Endodermal cell (in vitro differentiated cells): ENCODE measurements at regions not wholly inside any gene's neighbourhood (a gene's known extent, or its start where the extent isn't known, plus 50 kb on each side); places are given as distances from the start of the nearest gene placed in this dataset.

Experiments used
- DNase-seq: peaks from one replicate; pipeline ENCODE4 v3.0.0-alpha.2; 2017
- H3K27ac ChIP-seq: 2 replicates; pipeline ENCODE4 v1.5.1; 2013; ENCODE audit warnings: mild to moderate bottlenecking, low read depth, low read length, moderate library complexity
- H3K27me3 ChIP-seq: 2 replicates; pipeline ENCODE4 v1.6.1; 2013; ENCODE audit warnings: mild to moderate bottlenecking, low read length, moderate library complexity; ENCODE audit not compliant: insufficient read depth, control insufficient read depth, poor library complexity, severe bottlenecking
- H3K36me3 ChIP-seq: 2 replicates; pipeline ENCODE4 v1.7.0; 2013; ENCODE audit warnings: mild to moderate bottlenecking, low read length, moderate library complexity; ENCODE audit not compliant: control insufficient read depth, insufficient read depth
- H3K4me1 ChIP-seq: one replicate; pipeline ENCODE4 v1.7.0; 2013; ENCODE audit warnings: low read length; ENCODE audit not compliant: control insufficient read depth, insufficient read depth
- H3K4me3 ChIP-seq: 2 replicates; pipeline ENCODE4 v1.5.1; 2013; ENCODE audit warnings: mild to moderate bottlenecking, low read length, moderate library complexity
- H3K9ac ChIP-seq: 2 replicates; pipeline ENCODE4 v1.6.1; 2013; ENCODE audit warnings: mild to moderate bottlenecking, low read length, moderate library complexity; ENCODE audit not compliant: poor library complexity, severe bottlenecking; ENCODE audit errors: extremely low read depth
- H3K9me3 ChIP-seq: 2 replicates; pipeline ENCODE4 v1.6.1; 2013; ENCODE audit warnings: mild to moderate bottlenecking, low read length, moderate library complexity; ENCODE audit not compliant: control insufficient read depth
- H3K27ac Mint-ChIP-seq: 2 replicates; pipeline ENCODE4 v1.8.0; 2020; ENCODE audit warnings: mixed read lengths
- H3K27me3 Mint-ChIP-seq: 2 replicates; pipeline ENCODE4 v1.8.0; 2021; ENCODE audit warnings: mild to moderate bottlenecking, mixed read lengths; ENCODE audit not compliant: insufficient read depth
- H3K36me3 Mint-ChIP-seq: 2 replicates; pipeline ENCODE4 v1.8.0; 2020; ENCODE audit warnings: low read depth, mixed read lengths
- H3K4me1 Mint-ChIP-seq: 2 replicates; pipeline ENCODE4 v1.8.0; 2020; ENCODE audit warnings: mixed read lengths
- H3K4me3 Mint-ChIP-seq: 2 replicates; pipeline ENCODE4 v1.8.0; 2020; ENCODE audit warnings: mild to moderate bottlenecking, moderate library complexity, mixed read lengths
- H3K9me3 Mint-ChIP-seq: 2 replicates; pipeline ENCODE4 v1.8.0; 2020; ENCODE audit warnings: mild to moderate bottlenecking, mixed read lengths
- WGBS, 2 experiments: methylation state at CpG; one replicate each; pipeline versions ENCODE4 v1.1.5 to v1.1.7; 2013; ENCODE audit warnings: missing lambda C conversion rate in 2 of 2, mixed read lengths in 1 of 2; ENCODE audit not compliant: insufficient coverage in 1 of 2, insufficient read length in 1 of 2; 5-methylcytosine and 5-hydroxymethylcytosine counted together
- TF ChIP-seq, protein P1 (sequence below): fragments of 200-600 bp; sonication (generic); conservative IDR thresholded peaks from 2 replicates; pipeline ENCODE4 v1.5.0; 2021; ENCODE audit warnings: antibody characterized with exemption, mild to moderate bottlenecking

- Mint-ChIP-seq H3K27ac (no peak overlapping the region), H3K36me3 (no peaks in the 10 kb centered on the region), H3K4me1 (no peaks in the 10 kb centered on the region), H3K4me3 (no peak overlapping the region), H3K27me3 (no peaks in the 10 kb centered on the region), H3K9me3 (peaks cover 6% of the 10 kb centered on the region)
- no peak overlapping the region for H3K27ac ChIP-seq
- no peaks in the 10 kb centered on the region for H3K9me3 ChIP-seq
- WGBS, 2 experiments, result 100% methylated on average over 1 of the region's 1 CpG
- no peak overlapping the region for H3K9ac ChIP-seq
- no peak overlapping the region for H3K4me3 ChIP-seq
- H3K4me1 ChIP-seq, result no peaks in the 10 kb centered on the region
- TF ChIP-seq, protein P1, sequence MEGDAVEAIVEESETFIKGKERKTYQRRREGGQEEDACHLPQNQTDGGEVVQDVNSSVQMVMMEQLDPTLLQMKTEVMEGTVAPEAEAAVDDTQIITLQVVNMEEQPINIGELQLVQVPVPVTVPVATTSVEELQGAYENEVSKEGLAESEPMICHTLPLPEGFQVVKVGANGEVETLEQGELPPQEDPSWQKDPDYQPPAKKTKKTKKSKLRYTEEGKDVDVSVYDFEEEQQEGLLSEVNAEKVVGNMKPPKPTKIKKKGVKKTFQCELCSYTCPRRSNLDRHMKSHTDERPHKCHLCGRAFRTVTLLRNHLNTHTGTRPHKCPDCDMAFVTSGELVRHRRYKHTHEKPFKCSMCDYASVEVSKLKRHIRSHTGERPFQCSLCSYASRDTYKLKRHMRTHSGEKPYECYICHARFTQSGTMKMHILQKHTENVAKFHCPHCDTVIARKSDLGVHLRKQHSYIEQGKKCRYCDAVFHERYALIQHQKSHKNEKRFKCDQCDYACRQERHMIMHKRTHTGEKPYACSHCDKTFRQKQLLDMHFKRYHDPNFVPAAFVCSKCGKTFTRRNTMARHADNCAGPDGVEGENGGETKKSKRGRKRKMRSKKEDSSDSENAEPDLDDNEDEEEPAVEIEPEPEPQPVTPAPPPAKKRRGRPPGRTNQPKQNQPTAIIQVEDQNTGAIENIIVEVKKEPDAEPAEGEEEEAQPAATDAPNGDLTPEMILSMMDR, result no peak
- H3K36me3 ChIP-seq, result no peaks in the 10 kb centered on the region
- no peaks in the 10 kb centered on the region for H3K27me3 ChIP-seq
- DNase-seq, result no peak
Observed at GRCh38 chr7:124462249-124462648, 303.3 kb downstream of the GPR37 start.

- TF ChIP-seq, protein P1, result no peak
- WGBS, 2 experiments, result 88% methylated on average over 2 of the region's 2 CpGs; no CpG with 5 or more reads in 1 of the 2 experiments
- Histone ChIP-seq H3K36me3 (no peaks in the 10 kb centered on the region), H3K27me3 (no peaks in the 10 kb centered on the region), H3K9ac (no peak overlapping the region), H3K4me1 (no peaks in the 10 kb centered on the region), H3K27ac (no peak overlapping the region), H3K9me3 (no peaks in the 10 kb centered on the region), H3K4me3 (no peak overlapping the region)
- no peaks in the 10 kb centered on the region for H3K4me1 Mint-ChIP-seq
- no peaks in the 10 kb centered on the region for H3K27me3 Mint-ChIP-seq
- no peak for DNase-seq
- H3K4me3 Mint-ChIP-seq, result no peak overlapping the region
- H3K27ac Mint-ChIP-seq, result no peak overlapping the region
- H3K9me3 Mint-ChIP-seq, result no peaks in the 10 kb centered on the region
- H3K36me3 Mint-ChIP-seq, result no peaks in the 10 kb centered on the region
Observed at GRCh38 chr7:124460555-124460954, 305.0 kb downstream of the GPR37 start.

- no peak overlapping the region for H3K4me3 Mint-ChIP-seq
- no peaks in the 10 kb centered on the region for H3K4me1 Mint-ChIP-seq
- TF ChIP-seq, protein P1, result no peak
- no peaks in the 10 kb centered on the region for H3K9me3 ChIP-seq
- H3K27ac ChIP-seq, result no peak overlapping the region
- H3K4me3 ChIP-seq, result no peak overlapping the region
- WGBS, 2 experiments, result 92 to 100% methylated on average over 1 of the region's 1 CpG
- H3K9me3 Mint-ChIP-seq, result no peaks in the 10 kb centered on the region
- DNase-seq, result no peak
- no peak overlapping the region for H3K27ac Mint-ChIP-seq
- no peaks in the 10 kb centered on the region for H3K36me3 Mint-ChIP-seq
- H3K27me3 Mint-ChIP-seq, result no peaks in the 10 kb centered on the region
- no peaks in the 10 kb centered on the region for H3K27me3 ChIP-seq
- no peaks in the 10 kb centered on the region for H3K4me1 ChIP-seq
- H3K9ac ChIP-seq, result no peak overlapping the region
- H3K36me3 ChIP-seq, result no peaks in the 10 kb centered on the region
Observed at GRCh38 chr7:124460056-124460450, 305.5 kb downstream of the GPR37 start.
